GM18867 (cell line): ENCODE measurements at regions not wholly inside any gene's neighbourhood (a gene's known extent, or its start where the extent isn't known, plus 50 kb on each side); places are given as distances from the start of the nearest gene placed in this dataset.
A peak's percentile ranks its signal among the peaks of the same experiment; 100 is the strongest.

Experiments
- ATAC-seq: cut with Tn5 transposase; IDR thresholded peaks from one replicate; pipeline ENCODE4 v1.9.1; 2021; ENCODE audit warnings: mild to moderate bottlenecking, moderate library complexity; ENCODE audit not compliant: unreplicated experiment

DNA sequence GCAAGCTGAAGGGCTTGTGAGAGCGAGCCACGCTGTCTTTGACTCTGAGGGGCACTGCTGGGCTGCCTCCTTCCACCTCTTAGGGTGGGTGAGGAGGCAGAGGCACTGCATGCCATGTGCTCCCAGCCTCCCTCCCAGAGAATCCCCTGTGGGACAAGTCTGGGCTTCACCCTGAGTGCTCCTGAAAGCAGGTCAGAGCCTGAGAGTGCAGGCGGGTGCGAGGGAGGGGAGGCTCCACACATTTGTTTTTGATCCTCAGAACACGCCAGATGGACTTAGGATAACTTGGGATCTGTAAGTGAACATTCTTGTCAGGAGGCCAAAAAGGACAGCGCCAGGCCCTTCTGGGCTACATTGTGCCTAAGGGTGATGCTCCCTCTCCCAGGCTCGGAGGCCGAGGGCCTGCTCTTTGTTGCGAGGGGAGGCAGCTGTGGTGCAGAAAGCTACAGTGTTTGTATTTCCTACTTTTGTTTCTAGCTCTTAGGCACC is 155.4 kb downstream of the TMX1 start:
- ATAC-seq, result no peak

GRCh38 chr14:51396222-51396815 is 156.3 kb downstream of the TMX1 start:
- no peak for ATAC-seq

GRCh38 chr14:51398898-51399297 is 158.9 kb downstream of the TMX1 start:
- no peak for ATAC-seq

GRCh38 chr14:51400139-51400538 is 160.1 kb downstream of the TMX1 start:
- ATAC-seq, result no peak

DNA sequence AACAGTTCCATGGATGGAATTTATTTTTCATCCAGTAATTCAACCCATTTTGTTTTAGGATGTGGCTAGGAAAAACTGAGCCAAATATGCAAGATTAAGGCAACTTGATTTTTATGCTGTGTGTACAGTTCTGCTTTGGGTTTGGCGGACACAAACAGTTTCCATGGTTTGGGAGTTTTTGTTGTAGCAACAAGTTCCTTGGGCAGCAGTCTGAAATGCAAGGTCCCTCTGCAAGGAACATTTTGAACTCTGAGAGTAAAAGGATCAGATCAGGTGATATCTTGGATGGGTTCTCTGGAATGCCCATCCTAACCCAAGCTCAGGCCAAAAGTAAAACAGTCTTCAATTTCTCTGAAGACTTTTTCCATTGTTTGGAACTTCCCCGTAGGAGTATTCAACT is 161.2 kb downstream of the TMX1 start:
- no peak for ATAC-seq

DNA sequence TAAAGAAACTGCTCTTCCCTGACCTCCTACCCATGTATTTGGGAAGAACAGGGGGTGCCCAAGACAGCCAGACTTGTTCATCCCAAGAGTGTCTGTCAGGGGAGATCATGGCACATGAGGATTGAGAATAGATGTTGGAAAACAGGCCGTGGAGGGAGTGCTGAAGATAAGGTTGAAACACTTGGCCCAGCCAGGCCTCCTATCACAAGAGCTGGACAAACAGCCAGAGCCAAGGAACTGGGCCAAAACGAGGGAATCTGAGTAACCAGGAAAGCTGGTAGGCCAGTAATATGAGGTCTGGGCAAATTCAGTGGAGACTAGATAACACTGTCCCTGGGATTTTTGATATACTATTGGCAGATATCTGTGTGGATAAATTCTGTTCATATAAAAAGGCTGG is 161.7 kb downstream of the TMX1 start:
- no peak for ATAC-seq

GRCh38 chr14:51410897-51411296 is 170.8 kb downstream of the TMX1 start:
- ATAC-seq, result no peak

- no peak for ATAC-seq
These were observed 179.6 kb downstream of the TMX1 start for GRCh38 chr14:51419685-51420084.

- no peak for ATAC-seq
These were observed 182.7 kb downstream of the TMX1 start for GRCh38 chr14:51422704-51423103.

DNA sequence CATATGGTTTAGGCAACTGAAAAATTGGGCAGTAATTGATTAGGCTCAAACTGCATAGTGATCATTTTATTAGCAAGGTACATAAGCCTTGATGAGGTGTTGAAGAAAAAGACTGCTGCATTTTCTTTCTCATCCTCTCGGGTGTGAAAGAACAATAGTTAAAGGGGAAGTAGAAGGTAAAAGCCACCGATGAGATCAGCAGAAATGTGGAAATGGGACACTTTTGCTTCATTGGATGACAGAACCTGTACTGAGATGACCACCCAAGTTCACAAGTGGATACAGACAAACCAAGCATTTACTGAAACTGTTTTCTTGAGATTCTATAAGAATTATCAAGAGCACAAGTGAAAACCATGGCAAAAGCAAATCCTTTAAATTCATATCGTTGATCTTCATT is 184.0 kb downstream of the TMX1 start:
- peak; percentile 48 for ATAC-seq

DNA sequence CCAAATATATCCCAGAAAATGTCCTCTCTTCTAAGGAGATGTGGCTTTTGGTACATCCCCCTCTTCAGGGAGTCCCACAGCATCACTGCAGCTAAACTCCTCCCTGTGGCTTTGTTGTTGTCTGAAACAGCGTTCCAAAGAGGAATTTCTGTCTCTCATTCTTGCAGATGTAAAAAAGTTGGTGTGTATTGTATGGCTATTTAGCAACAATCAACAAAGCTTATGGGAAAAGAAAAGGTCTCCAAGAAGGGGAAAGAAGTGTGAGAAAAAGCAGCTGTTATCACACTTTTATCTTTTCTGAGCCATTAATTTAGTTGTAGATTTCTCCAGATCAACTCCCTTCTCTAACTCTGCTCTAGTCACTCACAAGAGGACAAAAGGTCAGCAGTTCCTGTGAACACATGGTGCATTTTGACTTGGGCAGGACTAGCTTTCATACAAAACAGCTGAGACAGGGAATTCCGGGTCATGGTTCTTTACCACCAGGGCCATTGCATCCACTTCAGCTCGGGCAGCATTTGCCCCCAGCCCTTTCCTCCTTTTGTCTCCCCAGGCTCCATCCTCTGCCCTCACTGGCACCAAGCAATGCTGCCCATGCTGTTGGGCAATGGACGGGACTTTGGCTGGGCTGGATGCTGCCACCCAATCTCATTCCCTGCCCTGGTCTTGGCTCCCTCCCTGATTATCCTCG is 184.7 kb downstream of the TMX1 start:
- ATAC-seq, result no peak

DNA sequence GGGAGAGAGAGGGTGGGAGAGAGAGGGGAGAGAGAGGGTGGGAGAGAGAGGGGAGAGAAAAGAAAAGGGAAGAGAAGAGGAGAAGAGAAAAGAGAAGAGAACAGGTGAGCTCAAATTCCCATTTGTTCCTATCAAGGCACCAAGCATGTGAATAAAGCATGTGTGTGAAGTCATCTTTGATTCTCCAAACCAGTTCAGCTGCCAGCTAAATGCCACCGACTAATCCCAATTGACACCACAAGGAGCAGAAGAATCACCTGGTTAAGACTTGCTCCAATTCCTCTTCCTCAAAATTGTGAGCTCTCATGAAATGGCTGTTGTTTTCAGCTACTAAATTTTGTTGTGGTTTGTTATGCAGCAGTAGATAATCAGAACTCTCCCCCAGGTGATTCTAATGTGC is 188.9 kb downstream of the TMX1 start:
- no peak for ATAC-seq

- ATAC-seq, result no peak
These were observed 190.0 kb downstream of the TMX1 start for GRCh38 chr14:51430079-51430478.

DNA sequence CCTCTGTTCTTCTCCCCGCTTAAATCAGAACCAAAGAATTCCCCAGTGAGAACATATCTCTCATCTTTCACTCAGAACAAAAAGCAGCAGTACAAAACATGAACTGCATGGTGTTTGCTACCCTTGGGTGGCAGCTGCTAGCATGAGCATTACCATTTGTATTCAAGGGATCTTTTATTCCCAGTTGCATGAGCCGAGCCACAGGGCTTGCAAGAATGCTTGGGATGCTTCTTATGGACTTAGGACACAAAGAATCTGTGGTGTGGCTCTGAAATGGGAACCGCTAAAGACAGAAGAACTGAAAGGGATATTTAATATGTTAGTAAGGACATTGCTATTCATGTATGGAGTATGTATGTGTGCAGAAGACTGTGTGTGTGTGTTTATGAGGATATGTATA is 190.6 kb downstream of the TMX1 start:
- no peak for ATAC-seq

GRCh38 chr14:51431033-51431709 is 191.1 kb downstream of the TMX1 start:
- ATAC-seq, result peak; percentile 42

GRCh38 chr14:51431741-51432140 is 191.7 kb downstream of the TMX1 start:
- ATAC-seq, result no peak

DNA sequence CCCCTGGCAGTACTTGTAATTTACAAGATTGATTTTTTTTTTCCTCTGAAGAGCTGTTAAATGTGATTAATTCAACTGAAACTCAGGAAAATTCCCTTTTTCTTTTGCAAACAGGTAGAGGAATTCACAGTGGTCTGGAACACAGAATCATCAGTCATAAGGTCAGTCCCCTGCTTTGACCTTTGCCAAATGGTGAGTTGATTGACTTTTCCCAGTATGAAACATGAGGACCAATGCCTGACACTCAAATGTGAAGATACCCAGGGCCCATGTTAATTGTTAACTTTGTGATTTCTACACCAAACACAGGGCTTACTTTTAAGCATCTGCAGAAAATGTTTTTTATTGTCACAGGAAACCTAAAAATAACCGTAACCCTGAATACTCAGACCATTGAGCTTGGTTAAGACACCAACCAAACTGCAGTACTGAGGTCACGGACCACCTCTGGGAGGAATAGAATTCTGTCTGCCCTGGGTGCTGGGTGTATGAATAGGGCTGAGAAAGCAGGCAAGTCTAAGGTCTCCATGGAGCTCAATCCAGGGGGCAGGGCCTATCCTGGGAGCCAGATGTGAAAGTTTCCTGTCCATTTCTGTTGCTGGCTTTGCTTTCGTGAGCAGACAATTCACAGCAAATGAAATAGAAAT is 192.4 kb downstream of the TMX1 start:
- ATAC-seq, result no peak

DNA sequence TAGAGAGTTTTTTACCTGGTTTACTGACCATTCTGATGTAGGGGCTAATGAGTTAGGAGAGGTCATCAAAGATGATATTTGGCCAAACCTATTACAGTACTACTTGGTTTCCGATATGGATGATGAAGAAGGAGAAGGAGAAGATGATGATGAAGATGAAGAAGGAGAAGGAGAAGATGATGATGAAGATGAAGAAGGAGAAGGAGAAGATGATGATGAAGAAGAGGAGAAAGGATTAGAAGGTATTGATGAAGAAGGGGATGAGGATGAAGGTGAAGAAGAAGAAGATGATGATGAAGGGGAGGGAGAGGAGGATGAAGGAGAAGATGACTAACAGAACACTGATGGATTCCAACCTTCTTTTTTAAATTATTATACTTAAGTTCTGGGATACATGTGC is 196.6 kb downstream of the TMX1 start:
- ATAC-seq, result no peak

- no peak for ATAC-seq
These were observed 199.8 kb downstream of the TMX1 start for GRCh38 chr14:51439896-51440295.

GRCh38 chr14:51441001-51441400 is 201.0 kb downstream of the TMX1 start:
- ATAC-seq, result no peak

DNA sequence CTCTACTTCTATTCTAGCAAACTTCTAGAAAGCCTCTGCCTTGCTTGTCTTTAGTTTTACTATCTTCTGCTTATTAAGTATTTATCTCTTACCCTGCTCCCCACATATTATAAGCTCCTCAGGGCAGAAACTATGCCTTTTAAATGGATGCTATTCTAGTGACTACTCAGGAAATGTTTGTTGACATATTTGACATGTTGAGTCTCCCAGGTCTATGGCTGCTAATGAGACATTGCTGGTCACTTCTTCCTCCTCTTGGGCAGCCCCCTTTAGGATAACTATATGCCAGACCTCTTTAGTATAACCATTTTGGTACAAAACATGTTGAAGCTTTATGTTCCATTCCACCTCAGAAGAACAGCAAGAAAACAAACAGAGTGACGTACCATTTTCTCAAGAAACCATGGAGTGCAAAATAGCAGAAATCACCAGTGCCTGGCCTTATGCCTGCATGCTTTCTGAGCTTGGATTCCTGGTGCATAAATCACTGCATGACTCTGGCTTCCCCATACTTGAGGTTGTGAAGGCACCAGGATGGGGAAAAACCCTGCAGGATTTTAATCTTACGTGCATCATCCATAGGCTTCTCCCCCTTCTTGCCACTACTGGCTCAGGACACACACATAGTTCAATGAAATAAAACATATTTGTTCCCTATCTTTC is 202.6 kb downstream of the TMX1 start:
- ATAC-seq, result no peak
